Transverse colon (tissue), 3 donors: ENCODE measurements at regions not wholly inside any gene's neighbourhood (a gene's known extent, or its start where the extent isn't known, plus 50 kb on each side); places are given as distances from the start of the nearest gene placed in this dataset.

Experiments
- CTCF ChIP-seq, 5 experiments: fragments of 200-600 bp in 3 of 5; fragments of 450-650 bp in 2 of 5; sonication (generic) in 3 of 5; IDR thresholded peaks; 1 replicate in 2 of 5; 2 replicates in 3 of 5; pipeline ENCODE4 v1.5.1; 2016 to 2017; ENCODE audit warnings: antibody characterized with exemption in 5 of 5, inconsistent platforms in 3 of 5, mild to moderate bottlenecking in 2 of 5, moderate library complexity in 1 of 5
- POLR2A ChIP-seq: fragments of 450-650 bp; IDR thresholded peaks from one replicate; pipeline ENCODE4 v1.6.1; 2016; ENCODE audit warnings: antibody characterized with exemption, mild to moderate bottlenecking, moderate library complexity

DNA sequence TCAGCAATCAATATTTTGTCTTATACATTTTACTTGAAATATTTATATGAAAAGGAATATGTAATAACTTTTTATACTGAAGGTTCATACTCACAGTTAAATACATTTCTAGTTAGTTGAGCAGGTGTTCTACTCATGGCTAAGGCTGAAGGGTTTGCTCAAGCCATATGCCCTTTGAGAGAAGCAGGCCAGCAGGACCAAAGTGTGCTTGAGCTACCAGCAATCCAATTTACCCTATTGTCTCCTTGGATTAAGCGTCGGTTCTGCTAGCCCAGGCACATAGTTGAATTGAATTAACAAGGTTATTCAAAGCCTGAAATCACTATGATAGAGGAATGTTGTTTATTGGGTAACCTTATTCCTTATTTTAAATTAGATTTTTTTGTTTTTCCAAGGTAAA is 151.5 kb upstream of the BACE2 start:
- TF ChIP-seq CTCF (IDR thresholded peaks at IDR 0.05) (no peak), POLR2A (no peak)
